BLaER1 (cell line): ENCODE measurements at regions not wholly inside any gene's neighbourhood (a gene's known extent, or its start where the extent isn't known, plus 50 kb on each side); places are given as distances from the start of the nearest gene placed in this dataset.
A peak's percentile ranks its signal among the peaks of the same experiment; 100 is the strongest.

ENCODE experiments used
- H3K27ac ChIP-seq: shearing (Covaris generic); formaldehyde crosslinking; 2 replicates; pipeline ENCODE4 v1.8.1; 2022
- H3K27me3 ChIP-seq: shearing (Covaris generic); formaldehyde crosslinking; 2 replicates; pipeline ENCODE4 v1.8.1; 2022
- H3K36me3 ChIP-seq: shearing (Covaris generic); formaldehyde crosslinking; 2 replicates; pipeline ENCODE4 v1.8.1; 2022
- H3K4me1 ChIP-seq: shearing (Covaris generic); formaldehyde crosslinking; 2 replicates; pipeline ENCODE4 v1.8.1; 2022
- H3K4me2 ChIP-seq: shearing (Covaris generic); formaldehyde crosslinking; 2 replicates; pipeline ENCODE4 v1.8.1; 2022
- H3K4me3 ChIP-seq: shearing (Covaris generic); formaldehyde crosslinking; 2 replicates; pipeline ENCODE4 v1.8.1; 2022
- H3K9ac ChIP-seq: shearing (Covaris generic); formaldehyde crosslinking; 2 replicates; pipeline ENCODE4 v1.8.1; 2022
- H3K9me3 ChIP-seq: shearing (Covaris generic); formaldehyde crosslinking; 2 replicates; pipeline ENCODE4 v1.8.1; 2022
- H4K20me1 ChIP-seq: shearing (Covaris generic); formaldehyde crosslinking; 2 replicates; pipeline ENCODE4 v1.8.1; 2022
- Cebpa-rat ChIP-seq: shearing (Covaris generic); IDR thresholded peaks from 2 replicates; pipeline ENCODE4 v1.8.1; 2022

GRCh38 chr7:22895140-22895827 is 72.6 kb upstream of the TOMM7 start:
- Histone ChIP-seq H3K4me2 (no peak overlapping the region), H3K4me3 (no peak overlapping the region), H4K20me1 (no peaks in the 10 kb centered on the region), H3K4me1 (no peaks in the 10 kb centered on the region), H3K27ac (no peak overlapping the region), H3K9ac (no peak overlapping the region), H3K9me3 (no peaks in the 10 kb centered on the region), H3K36me3 (no peaks in the 10 kb centered on the region), H3K27me3 (no peaks in the 10 kb centered on the region)
- no peak for TF ChIP-seq Cebpa-rat

- no peaks in the 10 kb centered on the region for H3K27me3 ChIP-seq
- H3K9me3 ChIP-seq: no peaks in the 10 kb centered on the region
- no peak overlapping the region for H3K9ac ChIP-seq
- TF ChIP-seq Cebpa-rat: no peak
- H3K36me3 ChIP-seq: no peaks in the 10 kb centered on the region
- H3K4me1 ChIP-seq: no peaks in the 10 kb centered on the region
- H3K4me3 ChIP-seq: no peak overlapping the region
- no peak overlapping the region for H3K4me2 ChIP-seq
- no peaks in the 10 kb centered on the region for H4K20me1 ChIP-seq
- no peak overlapping the region for H3K27ac ChIP-seq
These were observed 71.9 kb upstream of the TOMM7 start for GRCh38 chr7:22894546-22894945.

GRCh38 chr7:22890773-22891172 is 68.1 kb upstream of the TOMM7 start:
- TF ChIP-seq Cebpa-rat: no peak
- Histone ChIP-seq H3K4me1 (peaks cover 11% of the 10 kb centered on the region), H3K36me3 (no peaks in the 10 kb centered on the region), H3K4me2 (no peak overlapping the region), H3K9me3 (no peaks in the 10 kb centered on the region), H4K20me1 (no peaks in the 10 kb centered on the region), H3K9ac (no peak overlapping the region), H3K4me3 (no peak overlapping the region), H3K27me3 (no peaks in the 10 kb centered on the region), H3K27ac (no peak overlapping the region)

- H3K9ac ChIP-seq: no peak overlapping the region
These were observed 63.2 kb upstream of the TOMM7 start for GRCh38 chr7:22885797-22886261.

GRCh38 chr7:22884911-22885788 is 62.5 kb upstream of the TOMM7 start:
- Histone ChIP-seq H3K9me3 (0 out of 2 replicates have a peak, but pooled peaks cover 4% of the 10 kb centered on the region), H3K27ac (peak overlapping the region; percentile 75), H3K4me3 (no peak overlapping the region), H3K4me1 (peaks cover 22% of the 10 kb centered on the region), H3K27me3 (no peaks in the 10 kb centered on the region; the same call in 1 of the 2 replicates), H3K36me3 (no peaks in the 10 kb centered on the region), H3K4me2 (peak overlapping the region; percentile 59), H3K9ac (no peak overlapping the region), H4K20me1 (no peaks in the 10 kb centered on the region)
- no peak for TF ChIP-seq Cebpa-rat

More at GRCh38 chr7:22885797-22886261, 63.2 kb upstream of the TOMM7 start:
- Histone ChIP-seq H3K27me3 (no peaks in the 10 kb centered on the region; the same call in 1 of the 2 replicates), H3K27ac (peak overlapping the region; percentile 75), H3K4me3 (no peak overlapping the region), H4K20me1 (no peaks in the 10 kb centered on the region), H3K9me3 (no peaks in the 10 kb centered on the region), H3K36me3 (no peaks in the 10 kb centered on the region), H3K4me1 (peaks cover 22% of the 10 kb centered on the region), H3K4me2 (peak overlapping the region; percentile 59)
- TF ChIP-seq Cebpa-rat: peak; percentile 92

GRCh38 chr7:22882106-22882505 is 59.5 kb upstream of the TOMM7 start:
- TF ChIP-seq Cebpa-rat: no peak
- H3K4me2 ChIP-seq: no peak overlapping the region
- H3K27ac ChIP-seq: no peak overlapping the region
- no peaks in the 10 kb centered on the region for H4K20me1 ChIP-seq
- H3K9me3 ChIP-seq: 0 out of 2 replicates have a peak, but pooled peaks cover 8% of the 10 kb centered on the region
- no peak overlapping the region for H3K4me3 ChIP-seq
- H3K27me3 ChIP-seq: no peaks in the 10 kb centered on the region; the same call in 1 of the 2 replicates
- H3K36me3 ChIP-seq: no peaks in the 10 kb centered on the region
- peaks cover 22% of the 10 kb centered on the region for H3K4me1 ChIP-seq
- no peak overlapping the region for H3K9ac ChIP-seq

- Histone ChIP-seq H3K27me3 (no peaks in the 10 kb centered on the region; the same call in 1 of the 2 replicates), H3K4me1 (peaks cover 1% of the 10 kb centered on the region), H3K36me3 (no peaks in the 10 kb centered on the region), H3K4me3 (no peak overlapping the region), H3K4me2 (no peak overlapping the region), H3K9ac (no peak overlapping the region), H3K27ac (no peak overlapping the region), H4K20me1 (no peaks in the 10 kb centered on the region), H3K9me3 (0 out of 2 replicates have a peak, but pooled peaks cover 8% of the 10 kb centered on the region)
- no peak for TF ChIP-seq Cebpa-rat
These were observed 57.2 kb upstream of the TOMM7 start for GRCh38 chr7:22879709-22880306.

GRCh38 chr7:22879280-22879679 is 56.6 kb upstream of the TOMM7 start:
- Histone ChIP-seq H3K4me1 (no peaks in the 10 kb centered on the region), H3K9me3 (0 out of 2 replicates have a peak, but pooled peaks cover 8% of the 10 kb centered on the region), H3K27me3 (no peaks in the 10 kb centered on the region), H3K27ac (no peak overlapping the region), H3K36me3 (no peaks in the 10 kb centered on the region), H3K4me2 (no peak overlapping the region), H4K20me1 (no peaks in the 10 kb centered on the region), H3K9ac (no peak overlapping the region), H3K4me3 (no peak overlapping the region)
- TF ChIP-seq Cebpa-rat: no peak

- Histone ChIP-seq H3K4me3 (no peak overlapping the region), H3K27ac (no peak overlapping the region), H3K27me3 (no peaks in the 10 kb centered on the region), H3K4me2 (no peak overlapping the region), H3K9ac (no peak overlapping the region), H3K4me1 (no peaks in the 10 kb centered on the region), H3K9me3 (0 out of 2 replicates have a peak, but pooled peaks cover 8% of the 10 kb centered on the region), H4K20me1 (no peaks in the 10 kb centered on the region), H3K36me3 (no peaks in the 10 kb centered on the region)
- no peak for TF ChIP-seq Cebpa-rat
These were observed 54.5 kb upstream of the TOMM7 start for GRCh38 chr7:22876986-22877729.
